Kidney (tissue), 13 donors: ENCODE measurements at regions not wholly inside any gene's neighbourhood (a gene's known extent, or its start where the extent isn't known, plus 50 kb on each side); places are given as distances from the start of the nearest gene placed in this dataset.
A peak's percentile ranks its signal among the peaks of the same experiment; 100 is the strongest.

Source experiments
- DNase-seq, 5 donors: peaks; one replicate each; pipeline ENCODE4 v3.0.0-alpha.2; 2013 to 2020
- FAIRE-seq: peaks from 2 replicates; lab custom pipeline; 2012; peaks lifted over from hg19 to GRCh38; lab: Jason Lieb, UNC
- H3K27ac ChIP-seq, 2 donors: one replicate each; pipeline ENCODE4 v1.7.0; 2013; ENCODE audit warnings: low read depth in 2 of 2, low read length in 2 of 2, inconsistent platforms in 1 of 2
- H3K27me3 ChIP-seq: one replicate; pipeline ENCODE4 v1.7.1; 2013; ENCODE audit warnings: low read length, inconsistent platforms; ENCODE audit not compliant: control insufficient read depth, insufficient read depth
- H3K36me3 ChIP-seq, 3 donors: one replicate each; pipeline versions ENCODE4 v1.7.0 to v1.7.1; 2013; ENCODE audit warnings: low read length in 3 of 3, control low read depth in 1 of 3, inconsistent platforms in 1 of 3; ENCODE audit not compliant: insufficient read depth in 3 of 3, control insufficient read depth in 2 of 3
- H3K4me1 ChIP-seq, 3 donors: one replicate each; pipeline versions ENCODE4 v1.7.0 to v1.7.1; 2013; ENCODE audit warnings: low read length in 3 of 3, inconsistent platforms in 1 of 3, low read depth in 1 of 3; ENCODE audit not compliant: control insufficient read depth in 2 of 3, insufficient read depth in 2 of 3
- H3K4me3 ChIP-seq, 3 donors: one replicate each; pipeline versions ENCODE4 v1.7.0 to v1.8.1; 2013; ENCODE audit warnings: low read length in 3 of 3, control low read depth in 1 of 3, inconsistent platforms in 1 of 3
- H3K9ac ChIP-seq, 3 donors: one replicate each; pipeline versions ENCODE4 v1.7.0 to v1.7.1; 2013; ENCODE audit warnings: low read length in 3 of 3, control low read depth in 1 of 3, inconsistent platforms in 1 of 3
- H3K9me3 ChIP-seq, 3 donors: one replicate each; pipeline versions ENCODE4 v1.7.0 to v1.7.1; 2013; ENCODE audit warnings: low read length in 3 of 3, control low read depth in 1 of 3, inconsistent platforms in 1 of 3; ENCODE audit not compliant: control insufficient read depth in 2 of 3, insufficient read depth in 1 of 3
- CTCF ChIP-seq: IDR thresholded peaks from 3 replicates; pipeline ENCODE4 v1.5.1; 2012; ENCODE audit warnings: mild to moderate bottlenecking, moderate library complexity, borderline replicate concordance; ENCODE audit not compliant: insufficient read depth; ENCODE audit errors: extremely low read depth
- intact Hi-C: fragments of 100-400 bp; cut with DNase I; formaldehyde crosslinking; loops from one replicate; pipeline ENCODE4 v1.11.1; 2022
- donor health status: control.
- donor health status: control.
- donor health status: control.
- donor health status: control.
- donor health status: control.
- donor health status: DM: yes; HTN: yes; CAD: no.
- donor health status: Normal renal cell carcinoma (clear cell type).

- FAIRE-seq: no peak
- TF ChIP-seq CTCF: no peak
- H3K9ac ChIP-seq: no peak overlapping the region
- H3K4me1 ChIP-seq: no peaks in the 10 kb centered on the region
- H3K36me3 ChIP-seq: no peaks in the 10 kb centered on the region
- H3K27ac ChIP-seq: no peak overlapping the region
- peak in 3 of 5 donors; percentile 37 to 65 (median 53) for DNase-seq
- H3K27me3 ChIP-seq: no peaks in the 10 kb centered on the region
- no peaks in the 10 kb centered on the region for H3K9me3 ChIP-seq
- no peak overlapping the region for H3K4me3 ChIP-seq
- intact Hi-C loops: no loop called here
These were observed 169.0 kb upstream of the PRKCQ start for GRCh38 chr10:6748981-6749635.

- intact Hi-C loops: no loop called here
- Histone ChIP-seq H3K4me1 (no peaks in the 10 kb centered on the region), H3K27me3 (no peaks in the 10 kb centered on the region), H3K27ac (no peak overlapping the region), H3K9ac (no peak overlapping the region), H3K36me3 (no peaks in the 10 kb centered on the region), H3K4me3 (no peak overlapping the region), H3K9me3 (no peaks in the 10 kb centered on the region)
- no peak for DNase-seq
- no peak for TF ChIP-seq CTCF
- FAIRE-seq: no peak
These were observed 168.0 kb upstream of the PRKCQ start for GRCh38 chr10:6748029-6748428.

GRCh38 chr10:6746782-6747181 lies 166.7 kb upstream of the PRKCQ start:
- FAIRE-seq (no peak), DNase-seq (no peak)
- Histone ChIP-seq H3K4me3 (no peak overlapping the region), H3K27me3 (no peaks in the 10 kb centered on the region), H3K36me3 (no peaks in the 10 kb centered on the region), H3K27ac (no peak overlapping the region), H3K9ac (no peak overlapping the region), H3K4me1 (no peaks in the 10 kb centered on the region), H3K9me3 (no peaks in the 10 kb centered on the region)
- intact Hi-C loops: no loop called here
- TF ChIP-seq CTCF: no peak
